GM23338 (cell line): ENCODE measurements at regions not wholly inside any gene's neighbourhood (a gene's known extent, or its start where the extent isn't known, plus 50 kb on each side); places are given as distances from the start of the nearest gene placed in this dataset.

Source experiments
- ATAC-seq: fragments of 200-7000 bp; cut with Tn5 transposase; 3 replicates; pipeline ENCODE4 v1.9.1; 2020
- DNase-seq: peaks from one replicate; pipeline ENCODE4 v3.0.0-alpha.2; 2015; ENCODE audit warnings: low spot score
- H2AFZ ChIP-seq: fragments of 200-600 bp; sonication (generic); 2 replicates; pipeline ENCODE4 v1.8.0; 2016; ENCODE audit warnings: antibody characterized with exemption, mild to moderate bottlenecking, moderate library complexity
- H3F3A ChIP-seq: fragments of 200-600 bp; sonication (generic); replicated peaks from 2 replicates; pipeline ENCODE4 v1.8.0; 2017; ENCODE audit warnings: antibody characterized with exemption, mixed run types, low read depth
- H3K27ac ChIP-seq: fragments of 200-600 bp; sonication (generic); 2 replicates; pipeline ENCODE4 v1.6.1; 2016; ENCODE audit warnings: low read depth
- H3K27me3 ChIP-seq: fragments of 200-600 bp; sonication (generic); 2 replicates; pipeline ENCODE4 v1.8.0; 2016; ENCODE audit warnings: mild to moderate bottlenecking, mixed run types, moderate library complexity; ENCODE audit not compliant: insufficient read depth
- H3K36me3 ChIP-seq: fragments of 200-600 bp; sonication (generic); 2 replicates; pipeline ENCODE4 v1.8.0; 2016; ENCODE audit warnings: mild to moderate bottlenecking; ENCODE audit not compliant: insufficient read depth
- H3K4me1 ChIP-seq: fragments of 200-600 bp; sonication (generic); 2 replicates; pipeline ENCODE4 v1.8.0; 2016; ENCODE audit warnings: mild to moderate bottlenecking, moderate library complexity; ENCODE audit not compliant: insufficient read depth
- H3K4me2 ChIP-seq: fragments of 200-600 bp; sonication (generic); 2 replicates; pipeline ENCODE4 v1.7.1; 2017; ENCODE audit warnings: mixed run types
- H3K4me3 ChIP-seq: fragments of 200-600 bp; sonication (generic); 2 replicates; pipeline ENCODE4 v1.6.1; 2016; ENCODE audit warnings: mixed run types
- H3K79me2 ChIP-seq: fragments of 200-600 bp; sonication (generic); replicated peaks from 2 replicates; pipeline ENCODE4 v1.8.0; 2017; ENCODE audit warnings: mild to moderate bottlenecking; ENCODE audit not compliant: insufficient read depth
- H3K9me2 ChIP-seq: fragments of 200-600 bp; sonication (generic); 2 replicates; pipeline ENCODE4 v1.8.0; 2017; ENCODE audit not compliant: insufficient read depth
- H4K20me1 ChIP-seq: fragments of 200-600 bp; sonication (generic); replicated peaks from 2 replicates; pipeline ENCODE4 v1.8.0; 2017; ENCODE audit warnings: mild to moderate bottlenecking; ENCODE audit not compliant: insufficient read depth
- H3K27ac Mint-ChIP-seq: 2 replicates; pipeline ENCODE4 v1.8.0; 2020; ENCODE audit warnings: inconsistent platforms, mild to moderate bottlenecking, moderate library complexity, mixed read lengths
- H3K27me3 Mint-ChIP-seq: 3 replicates; pipeline ENCODE4 v1.8.0; 2022; ENCODE audit warnings: low read depth, mild to moderate bottlenecking, moderate library complexity, mixed read lengths, inconsistent platforms; ENCODE audit not compliant: insufficient read depth, poor library complexity
- H3K36me3 Mint-ChIP-seq: 3 replicates; pipeline ENCODE4 v1.8.0; 2021; ENCODE audit warnings: low read depth, mild to moderate bottlenecking, inconsistent platforms, moderate library complexity, mixed read lengths
- H3K4me1 Mint-ChIP-seq: 3 replicates; pipeline ENCODE4 v1.8.0; 2020; ENCODE audit warnings: mild to moderate bottlenecking, inconsistent platforms, mixed read lengths
- H3K4me3 Mint-ChIP-seq: 3 replicates; pipeline ENCODE4 v1.8.0; 2021; ENCODE audit warnings: moderate library complexity, mild to moderate bottlenecking, inconsistent platforms, mixed read lengths
- H3K9me3 Mint-ChIP-seq: 3 replicates; pipeline ENCODE4 v1.8.0; 2020; ENCODE audit warnings: moderate library complexity, mild to moderate bottlenecking, inconsistent platforms, mixed read lengths
- CREB1 ChIP-seq: fragments of 250-450 bp; sonication (Bioruptor Pico); IDR thresholded peaks from 2 replicates; pipeline ENCODE4 v1.5.0; 2020; ENCODE audit warnings: low read depth, mild to moderate bottlenecking, moderate library complexity
- EZH2phosphoT487 ChIP-seq: fragments of 200-600 bp; sonication (generic); IDR thresholded peaks from one replicate; pipeline ENCODE4 v1.8.1; 2018; ENCODE audit warnings: antibody characterized with exemption; ENCODE audit not compliant: unreplicated experiment
- JUNB ChIP-seq: IDR thresholded peaks from one replicate; pipeline ENCODE4 v1.6.1; 2016; ENCODE audit warnings: antibody characterized with exemption; ENCODE audit not compliant: unreplicated experiment
- NANOG ChIP-seq: IDR thresholded peaks from 2 replicates; pipeline ENCODE4 v1.6.1; 2016; ENCODE audit warnings: antibody characterized with exemption, borderline replicate concordance
- POLR2AphosphoS5 ChIP-seq: IDR thresholded peaks from 2 replicates; pipeline ENCODE4 v1.6.1; 2016; ENCODE audit warnings: antibody characterized with exemption, low read depth
- REST ChIP-seq: IDR thresholded peaks from one replicate; pipeline ENCODE4 v1.6.1; 2018; ENCODE audit warnings: antibody characterized with exemption; ENCODE audit not compliant: unreplicated experiment
- STAT1 ChIP-seq: IDR thresholded peaks from one replicate; pipeline ENCODE4 v1.6.1; 2016; ENCODE audit warnings: antibody characterized with exemption; ENCODE audit not compliant: unreplicated experiment
- ZNF114 ChIP-seq: fragments of 250-450 bp; sonication (Bioruptor Pico); IDR thresholded peaks from 2 replicates; pipeline ENCODE4 v1.5.0; 2020; ENCODE audit warnings: mild to moderate bottlenecking, moderate library complexity
- ZNF331 ChIP-seq: fragments of 250-450 bp; sonication (Bioruptor Pico); IDR thresholded peaks from 2 replicates; pipeline ENCODE4 v1.5.0; 2020; ENCODE audit warnings: low read depth, mild to moderate bottlenecking, moderate library complexity
- TF ChIP-seq, protein P1 (sequence below): fragments of 250-450 bp; sonication (Bioruptor Pico); IDR thresholded peaks from 2 replicates; pipeline ENCODE4 v1.5.0; 2020; ENCODE audit warnings: mild to moderate bottlenecking, moderate library complexity

- no peak for TF ChIP-seq ZNF114 (CRISPR knock-in tag)
These were observed 271.6 kb upstream of the KAZN start (continued) for GRCh38 chr1:14326857-14327256.

DNA sequence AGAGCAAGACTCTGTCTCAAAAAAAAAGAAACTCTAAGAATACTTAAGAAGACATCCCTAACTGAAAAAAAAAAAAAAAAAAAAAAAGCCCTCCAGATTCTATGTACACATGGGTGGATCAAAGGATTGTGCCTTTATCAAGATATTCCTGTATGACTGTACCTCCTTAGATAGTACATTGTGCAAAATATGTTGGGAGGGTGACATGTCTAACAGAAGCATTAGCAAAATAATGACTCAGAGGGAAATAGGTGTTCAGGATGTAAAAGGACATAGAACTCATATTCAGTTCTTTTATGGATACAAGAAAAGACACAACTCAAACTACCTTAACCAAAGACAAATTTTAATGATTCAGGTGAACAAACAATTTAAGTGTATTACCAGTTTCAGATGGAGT lies 269.8 kb upstream of the KAZN start:
- Histone ChIP-seq H3K27ac (no peak overlapping the region), H3K4me3 (no peak overlapping the region), H2AFZ (no peak overlapping the region), H4K20me1 (no peaks in the 10 kb centered on the region), H3K36me3 (no peaks in the 10 kb centered on the region), H3K9me2 (peaks cover 9% of the 10 kb centered on the region; the same call in 1 of the 2 replicates), H3K4me2 (no peak overlapping the region), H3K27me3 (no peaks in the 10 kb centered on the region), H3K79me2 (no peaks in the 10 kb centered on the region), H3K4me1 (0 out of 2 replicates have a peak, but pooled peaks cover 8% of the 10 kb centered on the region), H3F3A (no peaks in the 10 kb centered on the region)
- peaks cover 5% of the 10 kb centered on the region for H3K27me3 Mint-ChIP-seq
- H3K9me3 Mint-ChIP-seq, result peaks cover 10% of the 10 kb centered on the region
- no peak overlapping the region for H3K27ac Mint-ChIP-seq
- H3K36me3 Mint-ChIP-seq, result peaks cover 8% of the 10 kb centered on the region; the same call in 2 of the 3 replicates
- H3K4me3 Mint-ChIP-seq, result no peak overlapping the region
- H3K4me1 Mint-ChIP-seq, result no peaks in the 10 kb centered on the region
- no peak for ATAC-seq
- no peak for DNase-seq
- TF ChIP-seq POLR2AphosphoS5, result no peak
- TF ChIP-seq, protein P1, sequence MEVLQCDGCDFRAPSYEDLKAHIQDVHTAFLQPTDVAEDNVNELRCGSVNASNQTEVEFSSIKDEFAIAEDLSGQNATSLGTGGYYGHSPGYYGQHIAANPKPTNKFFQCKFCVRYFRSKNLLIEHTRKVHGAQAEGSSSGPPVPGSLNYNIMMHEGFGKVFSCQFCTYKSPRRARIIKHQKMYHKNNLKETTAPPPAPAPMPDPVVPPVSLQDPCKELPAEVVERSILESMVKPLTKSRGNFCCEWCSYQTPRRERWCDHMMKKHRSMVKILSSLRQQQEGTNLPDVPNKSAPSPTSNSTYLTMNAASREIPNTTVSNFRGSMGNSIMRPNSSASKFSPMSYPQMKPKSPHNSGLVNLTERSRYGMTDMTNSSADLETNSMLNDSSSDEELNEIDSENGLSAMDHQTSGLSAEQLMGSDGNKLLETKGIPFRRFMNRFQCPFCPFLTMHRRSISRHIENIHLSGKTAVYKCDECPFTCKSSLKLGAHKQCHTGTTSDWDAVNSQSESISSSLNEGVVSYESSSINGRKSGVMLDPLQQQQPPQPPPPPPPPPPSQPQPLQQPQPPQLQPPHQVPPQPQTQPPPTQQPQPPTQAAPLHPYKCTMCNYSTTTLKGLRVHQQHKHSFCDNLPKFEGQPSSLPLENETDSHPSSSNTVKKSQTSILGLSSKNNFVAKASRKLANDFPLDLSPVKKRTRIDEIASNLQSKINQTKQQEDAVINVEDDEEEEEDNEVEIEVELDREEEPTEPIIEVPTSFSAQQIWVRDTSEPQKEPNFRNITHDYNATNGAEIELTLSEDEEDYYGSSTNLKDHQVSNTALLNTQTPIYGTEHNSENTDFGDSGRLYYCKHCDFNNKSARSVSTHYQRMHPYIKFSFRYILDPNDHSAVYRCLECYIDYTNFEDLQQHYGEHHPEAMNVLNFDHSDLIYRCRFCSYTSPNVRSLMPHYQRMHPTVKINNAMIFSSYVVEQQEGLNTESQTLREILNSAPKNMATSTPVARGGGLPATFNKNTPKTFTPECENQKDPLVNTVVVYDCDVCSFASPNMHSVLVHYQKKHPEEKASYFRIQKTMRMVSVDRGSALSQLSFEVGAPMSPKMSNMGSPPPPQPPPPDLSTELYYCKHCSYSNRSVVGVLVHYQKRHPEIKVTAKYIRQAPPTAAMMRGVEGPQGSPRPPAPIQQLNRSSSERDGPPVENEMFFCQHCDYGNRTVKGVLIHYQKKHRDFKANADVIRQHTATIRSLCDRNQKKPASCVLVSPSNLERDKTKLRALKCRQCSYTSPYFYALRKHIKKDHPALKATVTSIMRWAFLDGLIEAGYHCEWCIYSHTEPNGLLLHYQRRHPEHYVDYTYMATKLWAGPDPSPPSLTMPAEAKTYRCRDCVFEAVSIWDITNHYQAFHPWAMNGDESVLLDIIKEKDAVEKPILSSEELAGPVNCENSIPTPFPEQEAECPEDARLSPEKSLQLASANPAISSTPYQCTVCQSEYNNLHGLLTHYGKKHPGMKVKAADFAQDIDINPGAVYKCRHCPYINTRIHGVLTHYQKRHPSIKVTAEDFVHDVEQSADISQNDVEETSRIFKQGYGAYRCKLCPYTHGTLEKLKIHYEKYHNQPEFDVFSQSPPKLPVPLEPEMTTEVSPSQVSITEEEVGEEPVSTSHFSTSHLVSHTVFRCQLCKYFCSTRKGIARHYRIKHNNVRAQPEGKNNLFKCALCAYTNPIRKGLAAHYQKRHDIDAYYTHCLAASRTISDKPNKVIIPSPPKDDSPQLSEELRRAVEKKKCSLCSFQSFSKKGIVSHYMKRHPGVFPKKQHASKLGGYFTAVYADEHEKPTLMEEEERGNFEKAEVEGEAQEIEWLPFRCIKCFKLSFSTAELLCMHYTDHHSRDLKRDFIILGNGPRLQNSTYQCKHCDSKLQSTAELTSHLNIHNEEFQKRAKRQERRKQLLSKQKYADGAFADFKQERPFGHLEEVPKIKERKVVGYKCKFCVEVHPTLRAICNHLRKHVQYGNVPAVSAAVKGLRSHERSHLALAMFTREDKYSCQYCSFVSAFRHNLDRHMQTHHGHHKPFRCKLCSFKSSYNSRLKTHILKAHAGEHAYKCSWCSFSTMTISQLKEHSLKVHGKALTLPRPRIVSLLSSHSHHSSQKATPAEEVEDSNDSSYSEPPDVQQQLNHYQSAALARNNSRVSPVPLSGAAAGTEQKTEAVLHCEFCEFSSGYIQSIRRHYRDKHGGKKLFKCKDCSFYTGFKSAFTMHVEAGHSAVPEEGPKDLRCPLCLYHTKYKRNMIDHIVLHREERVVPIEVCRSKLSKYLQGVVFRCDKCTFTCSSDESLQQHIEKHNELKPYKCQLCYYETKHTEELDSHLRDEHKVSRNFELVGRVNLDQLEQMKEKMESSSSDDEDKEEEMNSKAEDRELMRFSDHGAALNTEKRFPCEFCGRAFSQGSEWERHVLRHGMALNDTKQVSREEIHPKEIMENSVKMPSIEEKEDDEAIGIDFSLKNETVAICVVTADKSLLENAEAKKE (CRISPR knock-in tag), result no peak
- TF ChIP-seq ZNF331 (CRISPR knock-in tag), result no peak

GRCh38 chr1:14332158-14332557 lies 266.3 kb upstream of the KAZN start:
- H3K27ac Mint-ChIP-seq, result no peak overlapping the region
- peaks cover 14% of the 10 kb centered on the region for H3K9me3 Mint-ChIP-seq
- no peak for ATAC-seq
- H3K27ac ChIP-seq, result no peak overlapping the region
- H4K20me1 ChIP-seq, result no peaks in the 10 kb centered on the region
- no peak overlapping the region for H3K4me3 Mint-ChIP-seq
- 0 out of 2 replicates have a peak overlapping the region, but pooled peaks have one; percentile 61 for H2AFZ ChIP-seq
- no peak overlapping the region for H3K4me3 ChIP-seq
- no peaks in the 10 kb centered on the region for H3K27me3 ChIP-seq
- H3K27me3 Mint-ChIP-seq, result peaks cover 3% of the 10 kb centered on the region
- peaks cover 6% of the 10 kb centered on the region; the same call in 1 of the 2 replicates for H3K9me2 ChIP-seq
- no peaks in the 10 kb centered on the region for H3K79me2 ChIP-seq
- H3K36me3 ChIP-seq, result no peaks in the 10 kb centered on the region
- H3K4me2 ChIP-seq, result no peak overlapping the region
- H3F3A ChIP-seq, result no peaks in the 10 kb centered on the region
- H3K4me1 Mint-ChIP-seq, result peaks cover 5% of the 10 kb centered on the region; the same call in 2 of the 3 replicates
- peaks cover 8% of the 10 kb centered on the region; the same call in 2 of the 3 replicates for H3K36me3 Mint-ChIP-seq
- 0 out of 2 replicates have a peak, but pooled peaks cover 8% of the 10 kb centered on the region for H3K4me1 ChIP-seq
- no peak for DNase-seq
- TF ChIP-seq NANOG (no peak), JUNB (no peak), EZH2phosphoT487 (no peak), STAT1 (no peak), REST (no peak), ZNF114 (CRISPR knock-in tag) (no peak), CREB1 (CRISPR knock-in tag) (no peak), ZNF331 (CRISPR knock-in tag) (no peak)
